ENCODE measurements at regions not wholly inside any gene's neighbourhood (a gene's known extent, or its start where the extent isn't known, plus 50 kb on each side); places are given as distances from the start of the nearest gene placed in this dataset.

- no TSS peak for BruUV-seq (replicated peaks)
- Histone ChIP-seq H3K36me3 (ENCODE audit: low read depth, low read length) (no peaks in the 10 kb centered on the region), H4K20me1 (ENCODE audit: low read length) (no peaks in the 10 kb centered on the region), H2AFZ (ENCODE audit: low read length) (no peak overlapping the region), H3K9ac (ENCODE audit: low read length) (no peak overlapping the region), H3K9me3 (ENCODE audit: low read length) (no peaks in the 10 kb centered on the region), H3F3A (ENCODE audit: low read length, unreplicated experiment) (peaks cover 4% of the 10 kb centered on the region), H3K27me3 (ENCODE audit: low read length) (no peaks in the 10 kb centered on the region), H3K27ac (ENCODE audit: low read length) (no peak overlapping the region), H3K4me1 (ENCODE audit: insufficient read depth, low read length) (peaks cover 34% of the 10 kb centered on the region), H3K9me2 (replicated peaks; ENCODE audit: low read length) (no peaks in the 10 kb centered on the region), H3K79me2 (ENCODE audit: low read length) (no peaks in the 10 kb centered on the region), H3K4me2 (ENCODE audit: low read length) (no peak overlapping the region), H3K4me3 (ENCODE audit: low read length) (no peak overlapping the region)
- DNase-seq (no peak), ATAC-seq (no peak)
- ChIA-PET CTCF (no interaction called here), POLR2A (ENCODE audit: unreplicated experiment) (no interaction called here)
- intact Hi-C loops (cut with micrococcal nuclease) = no loop called here
- TF ChIP-seq EZH2phosphoT487 (IDR thresholded peaks at IDR 0.05; ENCODE audit: borderline replicate concordance, low read length) (no peak), CTCF (conservative IDR thresholded peaks at IDR 0.05; ENCODE audit: low read depth, low read length) (no peak), EZH2 (IDR thresholded peaks at IDR 0.05; ENCODE audit: low read length, unreplicated experiment) (no peak)
Measured at GRCh38 chr2:105597011-105597805, 147.5 kb upstream of the NCK2 start.

- Histone ChIP-seq H3K9ac (ENCODE audit: low read length) (no peak overlapping the region), H3K27ac (ENCODE audit: low read length) (peak overlapping the region; percentile 19), H3K79me2 (ENCODE audit: low read length) (no peaks in the 10 kb centered on the region), H3K4me3 (ENCODE audit: low read length) (no peak overlapping the region), H2AFZ (ENCODE audit: low read length) (no peak overlapping the region), H3K27me3 (ENCODE audit: low read length) (no peaks in the 10 kb centered on the region), H3K36me3 (ENCODE audit: low read depth, low read length) (no peaks in the 10 kb centered on the region), H3F3A (ENCODE audit: low read length, unreplicated experiment) (peaks cover 4% of the 10 kb centered on the region), H4K20me1 (ENCODE audit: low read length) (no peaks in the 10 kb centered on the region), H3K4me1 (ENCODE audit: insufficient read depth, low read length) (peaks cover 34% of the 10 kb centered on the region), H3K9me3 (ENCODE audit: low read length) (no peaks in the 10 kb centered on the region), H3K9me2 (replicated peaks; ENCODE audit: low read length) (no peaks in the 10 kb centered on the region), H3K4me2 (ENCODE audit: low read length) (0 out of 2 replicates have a peak overlapping the region, but pooled peaks have one; percentile 6)
- no peak for TF ChIP-seq CTCF (conservative IDR thresholded peaks at IDR 0.05; ENCODE audit: low read depth, low read length)
- TF ChIP-seq EZH2 (IDR thresholded peaks at IDR 0.05; ENCODE audit: low read length, unreplicated experiment) = no peak
- no peak for TF ChIP-seq EZH2phosphoT487 (IDR thresholded peaks at IDR 0.05; ENCODE audit: borderline replicate concordance, low read length)
- no TSS peak for BruUV-seq (replicated peaks)
- no peak for ATAC-seq
- intact Hi-C loops (cut with micrococcal nuclease) = no loop called here
- POLR2A ChIA-PET (ENCODE audit: unreplicated experiment) = no interaction called here
- CTCF ChIA-PET = no interaction called here
- no peak for DNase-seq
Measured at GRCh38 chr2:105596411-105596921, 148.2 kb upstream of the NCK2 start.

GRCh38 chr2:105595536-105595935, 149.2 kb upstream of the NCK2 start:
- peak; percentile 97 for ATAC-seq

More at GRCh38 chr2:105595536-105595935, 149.2 kb upstream of the NCK2 start:
- DNase-seq = peak; percentile 89
- Histone ChIP-seq H2AFZ (ENCODE audit: low read length) (no peak overlapping the region), H3F3A (ENCODE audit: low read length, unreplicated experiment) (peaks cover 4% of the 10 kb centered on the region), H3K4me1 (ENCODE audit: insufficient read depth, low read length) (peaks cover 34% of the 10 kb centered on the region), H3K9ac (ENCODE audit: low read length) (no peak overlapping the region), H4K20me1 (ENCODE audit: low read length) (no peaks in the 10 kb centered on the region), H3K79me2 (ENCODE audit: low read length) (no peaks in the 10 kb centered on the region), H3K27ac (ENCODE audit: low read length) (peak overlapping the region; percentile 66), H3K27me3 (ENCODE audit: low read length) (no peaks in the 10 kb centered on the region), H3K4me3 (ENCODE audit: low read length) (no peak overlapping the region), H3K4me2 (ENCODE audit: low read length) (peak overlapping the region; percentile 35; the same call in 1 of the 2 replicates), H3K9me3 (ENCODE audit: low read length) (no peaks in the 10 kb centered on the region), H3K36me3 (ENCODE audit: low read depth, low read length) (no peaks in the 10 kb centered on the region), H3K9me2 (replicated peaks; ENCODE audit: low read length) (no peaks in the 10 kb centered on the region)
- ChIA-PET CTCF (interaction anchor here (0.5 to 1.0 kb wide), 2 partner anchors 19 to 55 kb away, joined by 4 to 9 read pairs; no protein-coding TSS in a partner anchor), POLR2A (ENCODE audit: unreplicated experiment) (no interaction called here)
- intact Hi-C loops (cut with micrococcal nuclease) = no loop called here
- no TSS peak for BruUV-seq (replicated peaks)
- TF ChIP-seq EZH2 (IDR thresholded peaks at IDR 0.05; ENCODE audit: low read length, unreplicated experiment) = no peak
- TF ChIP-seq CTCF (conservative IDR thresholded peaks at IDR 0.05; ENCODE audit: low read depth, low read length) = peak; percentile 21; the same call in 1 of the 2 replicates

All from PC-3 (cell line).